Endothelial cell of umbilical vein (primary cell): ENCODE measurements at regions not wholly inside any gene's neighbourhood (a gene's known extent, or its start where the extent isn't known, plus 50 kb on each side); places are given as distances from the start of the nearest gene placed in this dataset.

ENCODE experiments used
- BruUV-seq: library from RNA; stranded (reverse); fragments of 400-500 nt; replicated peaks from 2 replicates; lab custom pipeline; 2021; lab: Mats Ljungman, UMichigan
- CTCF ChIA-PET: fragments of 300-600, 350-600 bp; sonication (Branson Sonifier 250); formaldehyde crosslinking; loops from one replicate; lab custom pipeline; 2021; ENCODE audit warnings: antibody characterized with exemption, inconsistent platforms; lab: Charles Lee
- POLR2A ChIA-PET: fragments of 300-600, 350-600 bp; sonication (Branson Sonifier 250); formaldehyde crosslinking; loops from one replicate; lab custom pipeline; 2021; ENCODE audit warnings: antibody characterized with exemption, inconsistent platforms; lab: Charles Lee
- DNase-seq: peaks from one replicate; pipeline ENCODE4 v3.0.0-alpha.2; 2011; ENCODE audit warnings: low read depth, low spot score
- FAIRE-seq: peaks from 2 replicates; lab custom pipeline; 2011; peaks lifted over from hg19 to GRCh38; lab: Jason Lieb, UNC
- H2AFZ ChIP-seq: 2 replicates; pipeline ENCODE4 v1.6.0; 2012; ENCODE audit warnings: low read depth, low read length, control low read depth, inconsistent platforms
- H3K27ac ChIP-seq: 2 replicates; pipeline ENCODE4 v1.5.1; 2011; ENCODE audit warnings: low read depth, mild to moderate bottlenecking, control low read depth, low read length, moderate library complexity; ENCODE audit not compliant: insufficient read depth
- H3K27me3 ChIP-seq, 2 experiments: 2 replicates each; pipeline versions ENCODE4 v1.6.0 to v1.6.1; 2011; ENCODE audit warnings: low read length in 2 of 2, mixed read lengths in 1 of 2; ENCODE audit not compliant: control insufficient read depth in 2 of 2, insufficient read depth in 2 of 2
- H3K36me3 ChIP-seq, 2 experiments: 2 replicates in 1 of 2; 3 replicates in 1 of 2; pipeline ENCODE4 v1.5.1; 2011; ENCODE audit warnings: low read length in 2 of 2, mild to moderate bottlenecking in 1 of 2, moderate library complexity in 1 of 2; ENCODE audit not compliant: control insufficient read depth in 2 of 2, insufficient read depth in 2 of 2; ENCODE audit errors: extremely low read depth in 1 of 2
- H3K4me1 ChIP-seq: 3 replicates; pipeline ENCODE4 v1.5.1; 2011; ENCODE audit warnings: mild to moderate bottlenecking, low read length; ENCODE audit not compliant: control insufficient read depth, insufficient read depth; ENCODE audit errors: extremely low read depth
- H3K4me2 ChIP-seq: 2 replicates; pipeline ENCODE4 v1.6.1; 2011; ENCODE audit warnings: low read length, control low read depth, mixed read lengths; ENCODE audit not compliant: insufficient read depth
- H3K4me3 ChIP-seq, 3 experiments: fragments of 200-600 bp in 1 of 3; sonication (generic), shearing (Covaris generic) in 1 of 3; replicated peaks in 1 of 3; 2 replicates each; pipeline ENCODE4 v1.5.1; 2011 to 2016; ENCODE audit warnings: control low read depth in 3 of 3, low read length in 3 of 3, mild to moderate bottlenecking in 2 of 3, inconsistent platforms in 1 of 3, low read depth in 1 of 3, moderate library complexity in 1 of 3; ENCODE audit not compliant: insufficient read depth in 1 of 3
- H3K79me2 ChIP-seq: 2 replicates; pipeline ENCODE4 v1.6.0; 2012; ENCODE audit warnings: low read length, inconsistent platforms; ENCODE audit not compliant: control insufficient read depth, insufficient read depth
- H3K9ac ChIP-seq: replicated peaks from 2 replicates; pipeline ENCODE3; 2011; ENCODE audit warnings: low read length, control low read depth; ENCODE audit not compliant: insufficient read depth; ENCODE audit errors: extremely low read depth
- H3K9me1 ChIP-seq: replicated peaks from 3 replicates; pipeline ENCODE4 v1.6.0; 2011; ENCODE audit warnings: mild to moderate bottlenecking, low read length; ENCODE audit not compliant: control insufficient read depth, insufficient read depth; ENCODE audit errors: extremely low read depth
- H3K9me3 ChIP-seq: replicated peaks from 2 replicates; pipeline ENCODE4 v1.5.1; 2012; ENCODE audit warnings: low read length, inconsistent platforms; ENCODE audit not compliant: control insufficient read depth, insufficient read depth
- H4K20me1 ChIP-seq: replicated peaks from 2 replicates; pipeline ENCODE3; 2011; ENCODE audit warnings: mild to moderate bottlenecking, low read length; ENCODE audit not compliant: control insufficient read depth, insufficient read depth; ENCODE audit errors: extremely low read depth
- CTCF ChIP-seq, 2 donors: IDR thresholded peaks; 1 replicate in 1 of 2; 2 replicates in 1 of 2; pipeline ENCODE4 v1.5.1; 2011; ENCODE audit warnings: low read length in 2 of 2, mild to moderate bottlenecking in 2 of 2, moderate library complexity in 2 of 2, control low read depth in 1 of 2, inconsistent platforms in 1 of 2, low read depth in 1 of 2; ENCODE audit not compliant: insufficient read depth in 1 of 2; ENCODE audit errors: extremely low read depth in 1 of 2
- EZH2 ChIP-seq: IDR thresholded peaks from 2 replicates; pipeline ENCODE4 v1.6.1; 2012; ENCODE audit warnings: borderline replicate concordance, low read depth, mild to moderate bottlenecking, moderate library complexity, low read length, inconsistent platforms; ENCODE audit not compliant: severe bottlenecking
- FOS ChIP-seq: IDR thresholded peaks from 2 replicates; pipeline ENCODE4 v1.6.1; 2011; ENCODE audit warnings: mild to moderate bottlenecking, low read length, moderate library complexity, borderline replicate concordance; ENCODE audit not compliant: insufficient read depth
- GATA2 ChIP-seq: IDR thresholded peaks from 2 replicates; pipeline ENCODE4 v1.7.0; 2011; ENCODE audit warnings: low read depth, mild to moderate bottlenecking, moderate library complexity, mixed read lengths, low read length; ENCODE audit not compliant: insufficient read length, insufficient read depth
- JUN ChIP-seq: IDR thresholded peaks from 2 replicates; pipeline ENCODE4 v1.6.1; 2011; ENCODE audit warnings: borderline replicate concordance, low read depth; ENCODE audit not compliant: insufficient read length, insufficient read depth
- MYC ChIP-seq: IDR thresholded peaks from one replicate; pipeline ENCODE4 v1.6.1; 2011; ENCODE audit warnings: mild to moderate bottlenecking, low read depth, low read length
- POLR2A ChIP-seq: IDR thresholded peaks from 2 replicates; pipeline ENCODE4 v1.6.1; 2012; ENCODE audit warnings: low read depth, mild to moderate bottlenecking, control low read depth, low read length
- POLR2AphosphoS5 ChIP-seq: IDR thresholded peaks from 2 replicates; pipeline ENCODE4 v1.6.1; 2012; ENCODE audit warnings: low read depth, mild to moderate bottlenecking, control low read depth, low read length, moderate library complexity; ENCODE audit not compliant: insufficient read depth
- dilution Hi-C: fragments of 300-500 bp; cut with MboI; formaldehyde crosslinking; loops from one replicate; pipeline ENCODE4 v1.15.0; 2019; ENCODE audit warnings: low sequenced_read_pairs; ENCODE audit not compliant: extremely low pct_ligation_motif_present
- intact Hi-C: fragments of 100-400 bp; cut with micrococcal nuclease; formaldehyde crosslinking; loops from one replicate; pipeline ENCODE4 v1.10.0; 2022
- TF ChIP-seq, protein P1 (sequence below): IDR thresholded peaks from 2 replicates; pipeline ENCODE4 v1.6.1; 2011; ENCODE audit not compliant: insufficient read depth, insufficient read length

DNA sequence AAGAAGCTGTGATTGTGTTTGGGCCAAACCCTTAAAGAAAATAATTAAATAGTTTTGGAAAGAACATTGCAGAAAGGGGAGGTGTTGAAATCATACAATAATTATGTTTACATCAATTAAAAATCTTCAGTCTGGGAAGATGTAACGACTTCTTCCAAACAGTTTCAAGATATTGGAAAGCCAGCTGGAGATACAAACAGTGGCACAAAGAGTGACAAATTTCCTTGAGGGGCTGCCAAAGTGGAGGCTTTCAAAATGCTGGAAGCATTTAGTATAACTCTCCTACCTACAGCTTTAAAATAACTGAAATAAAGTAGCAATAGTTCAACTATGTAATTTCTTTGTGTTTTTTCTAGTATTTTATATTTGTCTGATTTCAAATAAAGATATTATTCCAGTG is 405.0 kb downstream of the DNAJB9 start:
- no TSS peak for BruUV-seq
- no peak overlapping the region for H3K9ac ChIP-seq
- ChIA-PET CTCF (no interaction called here), POLR2A (no interaction called here)
- H3K4me2 ChIP-seq, result no peak overlapping the region
- DNase-seq, result no peak
- dilution Hi-C loops, result no loop called here
- TF ChIP-seq MYC (no peak), GATA2 (no peak), CTCF (IDR thresholded peaks at IDR 0.05; ENCODE audit: extremely low read depth in 1 of 2, insufficient read depth in 1 of 2, low read depth in 1 of 2, low read length in 2 of 2) (no peak), POLR2AphosphoS5 (no peak), JUN (no peak), EZH2 (no peak), FOS (no peak), POLR2A (no peak)
- TF ChIP-seq, protein P1, sequence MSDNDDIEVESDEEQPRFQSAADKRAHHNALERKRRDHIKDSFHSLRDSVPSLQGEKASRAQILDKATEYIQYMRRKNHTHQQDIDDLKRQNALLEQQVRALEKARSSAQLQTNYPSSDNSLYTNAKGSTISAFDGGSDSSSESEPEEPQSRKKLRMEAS, result no peak
- no peak for FAIRE-seq
- H3K9me1 ChIP-seq, result no peaks in the 10 kb centered on the region
- no peaks in the 10 kb centered on the region for H3K27me3 ChIP-seq
- no peaks in the 10 kb centered on the region for H3K36me3 ChIP-seq
- H3K4me1 ChIP-seq, result no peaks in the 10 kb centered on the region
- intact Hi-C loops, result no loop called here
- H3K27ac ChIP-seq, result no peak overlapping the region
- H3K4me3 ChIP-seq, result no peak overlapping the region
- H4K20me1 ChIP-seq, result no peaks in the 10 kb centered on the region
- H2AFZ ChIP-seq, result no peak overlapping the region
- H3K9me3 ChIP-seq, result no peaks in the 10 kb centered on the region
- no peaks in the 10 kb centered on the region for H3K79me2 ChIP-seq
